HEK293 (cell line): ENCODE measurements at regions not wholly inside any gene's neighbourhood (a gene's known extent, or its start where the extent isn't known, plus 50 kb on each side); places are given as distances from the start of the nearest gene placed in this dataset.

Experiments
- ATF2 ChIP-seq: fragments of 450-650 bp; formaldehyde crosslinking; IDR thresholded peaks from 2 replicates; pipeline ENCODE4 v1.5.1; 2016; ENCODE audit warnings: missing biosample characterization, missing genetic modification characterization, low read depth
- CTCF ChIP-seq: fragments of 450-650 bp; formaldehyde crosslinking; IDR thresholded peaks from 2 replicates; pipeline ENCODE4 v1.5.1; 2016; ENCODE audit warnings: missing biosample characterization, missing genetic modification characterization
- YY2 ChIP-seq: fragments of 450-650 bp; formaldehyde crosslinking; IDR thresholded peaks from 2 replicates; pipeline ENCODE4 v1.5.1; 2016; ENCODE audit warnings: missing biosample characterization, missing genetic modification characterization
- ZBTB1 ChIP-seq: fragments of 450-650 bp; formaldehyde crosslinking; IDR thresholded peaks from 2 replicates; pipeline ENCODE4 v1.5.1; 2016; ENCODE audit warnings: missing biosample characterization, missing genetic modification characterization
- ZEB2 ChIP-seq: fragments of 450-650 bp; formaldehyde crosslinking; IDR thresholded peaks from 2 replicates; pipeline ENCODE4 v1.5.1; 2016; ENCODE audit warnings: missing biosample characterization, missing genetic modification characterization
- ZNF202 ChIP-seq: fragments of 450-650 bp; formaldehyde crosslinking; IDR thresholded peaks from 2 replicates; pipeline ENCODE4 v1.5.1; 2016; ENCODE audit warnings: missing biosample characterization, missing genetic modification characterization, borderline replicate concordance
- ZNF302 ChIP-seq: fragments of 450-650 bp; formaldehyde crosslinking; IDR thresholded peaks from 2 replicates; pipeline ENCODE4 v1.5.1; 2016; ENCODE audit warnings: missing biosample characterization, missing genetic modification characterization, low read depth
- ZNF701 ChIP-seq: fragments of 450-650 bp; formaldehyde crosslinking; IDR thresholded peaks from 2 replicates; pipeline ENCODE4 v1.5.1; 2016; ENCODE audit warnings: missing biosample characterization, missing genetic modification characterization
- ZNF747 ChIP-seq: fragments of 450-650 bp; formaldehyde crosslinking; IDR thresholded peaks from 2 replicates; pipeline ENCODE4 v1.5.1; 2016; ENCODE audit warnings: missing biosample characterization, missing genetic modification characterization
- ZNF768 ChIP-seq: fragments of 450-650 bp; formaldehyde crosslinking; IDR thresholded peaks from 2 replicates; pipeline ENCODE4 v1.5.1; 2018; ENCODE audit warnings: missing biosample characterization, mild to moderate bottlenecking, missing genetic modification characterization
- ZNF792 ChIP-seq: fragments of 450-650 bp; formaldehyde crosslinking; IDR thresholded peaks from 2 replicates; pipeline ENCODE4 v1.5.1; 2016; ENCODE audit warnings: missing biosample characterization, missing genetic modification characterization
- ZSCAN18 ChIP-seq: fragments of 450-650 bp; formaldehyde crosslinking; IDR thresholded peaks from 2 replicates; pipeline ENCODE4 v1.5.1; 2016; ENCODE audit warnings: missing biosample characterization, missing genetic modification characterization

GRCh38 chr15:39040861-39041260 lies 476.2 kb upstream of the RASGRP1 start:
- no peak for TF ChIP-seq ZEB2
- TF ChIP-seq ZBTB1 (tag by site-specific recombination): no peak
- TF ChIP-seq CTCF (tag by site-specific recombination): no peak
- TF ChIP-seq ZSCAN18 (tag by site-specific recombination): no peak
- TF ChIP-seq YY2 (tag by site-specific recombination): no peak
- TF ChIP-seq ZNF302 (tag by site-specific recombination): no peak
- no peak for TF ChIP-seq ATF2 (tag by site-specific recombination)
- TF ChIP-seq ZNF768 (tag by site-specific recombination): no peak
- no peak for TF ChIP-seq ZNF202
- TF ChIP-seq ZNF701: no peak
- TF ChIP-seq ZNF792 (tag by site-specific recombination): no peak
- no peak for TF ChIP-seq ZNF747 (tag by site-specific recombination)
